LNCAP (cell line): ENCODE measurements at regions not wholly inside any gene's neighbourhood (a gene's known extent, or its start where the extent isn't known, plus 50 kb on each side); places are given as distances from the start of the nearest gene placed in this dataset.

Source experiments
- CTCF ChIP-seq: fragments of 450-650 bp; IDR thresholded peaks from 2 replicates; pipeline ENCODE4 v1.5.1; 2017; ENCODE audit warnings: mild to moderate bottlenecking

GRCh38 chr6:54559136-54559535, 250.9 kb downstream of the TINAG start:
- TF ChIP-seq CTCF = no peak

- no peak for TF ChIP-seq CTCF
Observed at GRCh38 chr6:54574671-54575070, 266.4 kb downstream of the TINAG start.

GRCh38 chr6:54578261-54578660, 268.3 kb upstream of the FAM83B start:
- TF ChIP-seq CTCF = no peak

GRCh38 chr6:54579011-54579410, 267.6 kb upstream of the FAM83B start:
- TF ChIP-seq CTCF = no peak

GRCh38 chr6:54586251-54586650, 260.3 kb upstream of the FAM83B start:
- TF ChIP-seq CTCF = no peak

GRCh38 chr6:54587277-54587676, 259.3 kb upstream of the FAM83B start:
- no peak for TF ChIP-seq CTCF

- no peak for TF ChIP-seq CTCF
Observed at GRCh38 chr6:54588176-54588575, 258.4 kb upstream of the FAM83B start.

- no peak for TF ChIP-seq CTCF
Observed at GRCh38 chr6:54595844-54596243, 250.7 kb upstream of the FAM83B start.
